OCI-LY1 (cell line): ENCODE measurements at regions not wholly inside any gene's neighbourhood (a gene's known extent, or its start where the extent isn't known, plus 50 kb on each side); places are given as distances from the start of the nearest gene placed in this dataset.
A peak's percentile ranks its signal among the peaks of the same experiment; 100 is the strongest.

ENCODE experiments used
- H2AFZ ChIP-seq: fragments of 200-600 bp; sonication (generic), shearing (Covaris generic); 2 replicates; pipeline ENCODE4 v1.6.0; 2014; ENCODE audit warnings: antibody characterized with exemption, mild to moderate bottlenecking, low read length
- H3F3A ChIP-seq: fragments of 200-600 bp; sonication (generic), shearing (Covaris generic); 2 replicates; pipeline ENCODE4 v1.6.0; 2014; ENCODE audit warnings: mild to moderate bottlenecking, antibody characterized with exemption, low read length, moderate library complexity; ENCODE audit not compliant: insufficient read depth
- H3K27ac ChIP-seq: fragments of 200-600 bp; sonication (generic); 2 replicates; pipeline ENCODE4 v1.5.1; 2014; ENCODE audit warnings: low read length, mixed run types, mild to moderate bottlenecking, low read depth; ENCODE audit not compliant: poor library complexity, severe bottlenecking
- H3K27me3 ChIP-seq: fragments of 200-600 bp; sonication (generic); 2 replicates; pipeline ENCODE4 v1.6.0; 2014; ENCODE audit warnings: antibody characterized with exemption, mild to moderate bottlenecking, low read length, moderate library complexity; ENCODE audit not compliant: insufficient read depth
- H3K36me3 ChIP-seq: fragments of 200-600 bp; sonication (generic); 2 replicates; pipeline ENCODE4 v1.6.1; 2014; ENCODE audit warnings: mild to moderate bottlenecking, antibody characterized with exemption, low read length, moderate library complexity, mixed read lengths; ENCODE audit not compliant: insufficient read depth
- H3K4me1 ChIP-seq: fragments of 200-600 bp; sonication (generic); 2 replicates; pipeline ENCODE4 v1.5.1; 2014; ENCODE audit warnings: mild to moderate bottlenecking, low read length, moderate library complexity; ENCODE audit not compliant: insufficient read depth, severe bottlenecking
- H3K4me2 ChIP-seq: fragments of 200-600 bp; sonication (generic), shearing (Covaris generic); 2 replicates; pipeline ENCODE4 v1.6.1; 2014; ENCODE audit warnings: low read length
- H3K4me3 ChIP-seq: fragments of 200-600 bp; sonication (generic); 2 replicates; pipeline ENCODE4 v1.5.1; 2014; ENCODE audit warnings: low read length, low read depth, mild to moderate bottlenecking, mixed read lengths; ENCODE audit not compliant: poor library complexity, severe bottlenecking
- H3K79me2 ChIP-seq: fragments of 200-600 bp; shearing (Covaris generic); 2 replicates; pipeline ENCODE4 v1.6.1; 2016; ENCODE audit warnings: mixed run types, low read length, mixed read lengths; ENCODE audit not compliant: insufficient read depth
- H3K9ac ChIP-seq: fragments of 200-600 bp; sonication (generic), shearing (Covaris generic); 2 replicates; pipeline ENCODE4 v1.6.1; 2014; ENCODE audit warnings: mild to moderate bottlenecking, low read length, mixed read lengths
- H3K9me2 ChIP-seq: fragments of 200-600 bp; sonication (generic), shearing (Covaris generic); 2 replicates; pipeline ENCODE4 v1.6.1; 2014; ENCODE audit warnings: low read depth, mild to moderate bottlenecking, low read length, mixed read lengths
- H3K9me3 ChIP-seq: fragments of 200-600 bp; shearing (Covaris generic); 2 replicates; pipeline ENCODE4 v1.6.1; 2014; ENCODE audit warnings: low read length, mixed read lengths
- H4K20me1 ChIP-seq: fragments of 200-600 bp; sonication (generic), shearing (Covaris generic); 2 replicates; pipeline ENCODE4 v1.6.0; 2016; ENCODE audit warnings: mild to moderate bottlenecking, low read length; ENCODE audit not compliant: insufficient read depth
- EZH2 ChIP-seq: fragments of 200-600 bp; sonication (generic), shearing (Covaris generic); IDR thresholded peaks from 2 replicates; pipeline ENCODE4 v1.8.0; 2017; ENCODE audit warnings: borderline replicate concordance, mixed run types, mild to moderate bottlenecking, antibody characterized with exemption, low read length, moderate library complexity, mixed read lengths
- TF ChIP-seq, protein P1 (sequence below): fragments of 200-600 bp; sonication (generic), shearing (Covaris generic); IDR thresholded peaks from 2 replicates; pipeline ENCODE4 v1.5.1; 2017; ENCODE audit warnings: mild to moderate bottlenecking, antibody characterized with exemption, low read length, moderate library complexity, mixed read lengths

DNA sequence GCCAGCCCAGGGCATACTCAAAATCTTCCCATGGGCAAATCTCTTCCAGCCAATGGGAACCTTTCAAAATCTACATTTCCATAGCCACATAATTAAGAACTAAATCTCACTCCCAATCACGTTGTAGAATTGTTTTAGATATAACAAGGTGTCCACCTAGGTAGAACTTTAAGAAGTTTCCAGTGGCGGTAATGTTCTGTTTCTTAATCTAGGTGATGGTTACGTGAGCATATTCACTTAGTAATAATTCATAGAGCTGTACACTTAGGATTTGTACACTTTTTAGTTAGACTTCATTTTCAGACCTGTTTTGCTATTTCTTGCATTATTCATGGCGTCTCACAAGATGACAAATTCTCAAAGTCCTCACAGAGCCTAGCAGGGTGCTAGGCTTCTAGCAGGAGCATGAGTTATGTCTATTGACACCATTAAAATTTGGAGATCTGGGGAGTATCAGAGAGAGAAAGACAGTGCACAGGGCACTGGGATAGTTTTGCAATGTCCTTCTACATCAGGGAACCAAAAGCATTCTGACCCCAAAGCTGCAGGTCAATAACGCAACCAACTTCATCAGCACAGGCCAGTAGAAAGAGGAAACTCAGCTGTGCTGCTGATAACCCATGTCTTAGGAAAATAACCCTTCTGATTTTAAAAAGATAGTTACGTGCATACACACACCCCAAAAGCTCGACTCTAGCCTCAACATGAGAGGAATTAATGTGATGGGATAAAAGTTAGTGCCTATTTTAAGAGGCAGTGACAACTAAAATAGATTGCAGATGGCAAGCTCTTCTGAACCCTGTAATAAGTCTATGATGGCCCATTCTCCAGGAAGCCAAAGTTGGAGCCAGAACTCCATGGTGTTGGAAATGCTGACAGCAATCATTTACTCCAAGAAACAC is 518.1 kb upstream of the JARID2 start:
- Histone ChIP-seq H3K27ac (peak overlapping the region; percentile 90), H3K4me3 (no peak overlapping the region), H3K4me2 (no peak overlapping the region), H3F3A (no peaks in the 10 kb centered on the region), H4K20me1 (no peaks in the 10 kb centered on the region), H3K79me2 (no peaks in the 10 kb centered on the region), H2AFZ (no peak overlapping the region), H3K36me3 (no peaks in the 10 kb centered on the region), H3K4me1 (peaks cover 30% of the 10 kb centered on the region), H3K9me2 (no peaks in the 10 kb centered on the region), H3K9me3 (no peaks in the 10 kb centered on the region), H3K27me3 (no peaks in the 10 kb centered on the region), H3K9ac (no peak overlapping the region)
- TF ChIP-seq, protein P1, sequence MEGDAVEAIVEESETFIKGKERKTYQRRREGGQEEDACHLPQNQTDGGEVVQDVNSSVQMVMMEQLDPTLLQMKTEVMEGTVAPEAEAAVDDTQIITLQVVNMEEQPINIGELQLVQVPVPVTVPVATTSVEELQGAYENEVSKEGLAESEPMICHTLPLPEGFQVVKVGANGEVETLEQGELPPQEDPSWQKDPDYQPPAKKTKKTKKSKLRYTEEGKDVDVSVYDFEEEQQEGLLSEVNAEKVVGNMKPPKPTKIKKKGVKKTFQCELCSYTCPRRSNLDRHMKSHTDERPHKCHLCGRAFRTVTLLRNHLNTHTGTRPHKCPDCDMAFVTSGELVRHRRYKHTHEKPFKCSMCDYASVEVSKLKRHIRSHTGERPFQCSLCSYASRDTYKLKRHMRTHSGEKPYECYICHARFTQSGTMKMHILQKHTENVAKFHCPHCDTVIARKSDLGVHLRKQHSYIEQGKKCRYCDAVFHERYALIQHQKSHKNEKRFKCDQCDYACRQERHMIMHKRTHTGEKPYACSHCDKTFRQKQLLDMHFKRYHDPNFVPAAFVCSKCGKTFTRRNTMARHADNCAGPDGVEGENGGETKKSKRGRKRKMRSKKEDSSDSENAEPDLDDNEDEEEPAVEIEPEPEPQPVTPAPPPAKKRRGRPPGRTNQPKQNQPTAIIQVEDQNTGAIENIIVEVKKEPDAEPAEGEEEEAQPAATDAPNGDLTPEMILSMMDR: no peak

DNA sequence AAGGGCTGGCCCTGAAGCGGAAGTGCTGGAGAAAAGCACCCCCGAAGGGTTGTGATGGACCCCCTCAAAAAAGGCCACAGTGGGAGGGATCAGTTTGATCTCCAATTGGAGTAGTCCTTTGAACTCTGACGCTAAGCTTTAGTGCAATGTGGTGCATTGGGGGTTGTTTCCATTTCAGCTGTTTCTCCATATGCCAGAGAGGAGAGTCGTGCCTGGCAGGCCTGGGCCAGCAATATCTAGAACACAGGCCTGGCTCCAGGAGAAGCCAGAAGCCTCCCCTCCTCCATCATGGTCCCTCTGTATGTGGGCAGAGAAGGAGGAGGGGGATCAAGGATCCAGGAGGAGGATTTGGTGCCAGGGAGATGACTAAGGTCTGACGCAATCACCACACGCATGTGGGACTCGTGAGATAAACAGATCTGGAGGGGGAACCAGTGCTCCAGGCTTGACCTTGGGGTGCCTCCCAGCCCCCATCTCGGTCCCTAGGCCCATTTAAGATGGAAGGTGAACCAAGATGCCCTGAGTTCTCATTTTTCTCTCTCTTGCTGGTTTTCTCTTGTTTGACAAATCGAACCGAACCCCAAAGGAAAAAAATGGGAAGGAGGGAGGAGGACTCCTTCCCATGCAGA is 517.4 kb upstream of the JARID2 start:
- Histone ChIP-seq H3K4me3 (no peak overlapping the region), H3K27me3 (no peaks in the 10 kb centered on the region), H4K20me1 (no peaks in the 10 kb centered on the region), H3K27ac (peak overlapping the region; percentile 90), H3K79me2 (no peaks in the 10 kb centered on the region), H3K36me3 (no peaks in the 10 kb centered on the region), H3F3A (no peaks in the 10 kb centered on the region), H3K4me2 (no peak overlapping the region; the same call in 1 of the 2 replicates), H3K9me3 (no peaks in the 10 kb centered on the region), H3K4me1 (peaks cover 29% of the 10 kb centered on the region), H2AFZ (no peak overlapping the region), H3K9ac (no peak overlapping the region), H3K9me2 (no peaks in the 10 kb centered on the region)
- no peak for TF ChIP-seq EZH2
- TF ChIP-seq, protein P1: no peak

DNA sequence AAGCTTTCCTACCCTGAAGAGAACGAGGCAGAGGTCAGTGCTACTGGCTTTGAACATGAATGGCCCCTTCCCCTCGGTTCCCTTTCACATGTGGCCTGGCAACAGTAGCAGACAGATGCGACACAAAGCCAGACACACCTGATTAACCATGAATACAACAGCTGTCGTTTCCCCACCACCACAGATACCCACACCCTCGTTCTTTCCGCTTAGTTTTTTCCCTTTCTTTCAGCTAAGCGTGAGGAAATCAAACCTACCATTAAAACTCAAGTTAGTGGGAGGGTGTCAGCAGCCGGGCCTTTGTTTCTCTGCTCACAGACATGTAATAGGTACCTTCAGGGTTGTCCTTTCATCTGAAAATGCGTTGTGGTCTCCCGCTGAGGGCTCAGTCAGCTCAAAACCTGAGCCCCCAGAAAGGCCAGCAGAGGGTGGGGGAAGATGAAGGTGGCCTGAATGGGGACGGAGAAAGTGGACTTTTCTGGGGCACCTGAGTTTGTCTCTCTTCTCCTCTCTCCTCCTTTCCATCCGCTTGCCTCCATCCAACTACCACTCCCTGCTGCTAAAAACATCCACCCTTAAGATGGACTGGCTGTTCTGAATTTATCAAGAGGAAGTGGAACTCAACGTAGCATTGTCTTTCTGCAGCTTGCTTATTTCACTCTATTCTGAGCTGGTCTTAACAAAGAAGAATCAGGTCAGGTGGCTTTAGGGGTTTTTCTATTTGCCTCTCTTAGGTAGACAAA is 516.6 kb upstream of the JARID2 start:
- H3K79me2 ChIP-seq: no peaks in the 10 kb centered on the region
- peak overlapping the region; percentile 90 for H3K27ac ChIP-seq
- H3K4me1 ChIP-seq: peaks cover 29% of the 10 kb centered on the region
- peak overlapping the region; percentile 40; the same call in 1 of the 2 replicates for H3K9ac ChIP-seq
- TF ChIP-seq, protein P1: no peak
- TF ChIP-seq EZH2: no peak
- no peaks in the 10 kb centered on the region for H3K9me3 ChIP-seq
- no peaks in the 10 kb centered on the region for H3K36me3 ChIP-seq
- peak overlapping the region; percentile 34; the same call in 1 of the 2 replicates for H2AFZ ChIP-seq
- H3K9me2 ChIP-seq: no peaks in the 10 kb centered on the region
- no peaks in the 10 kb centered on the region for H4K20me1 ChIP-seq
- peak overlapping the region; percentile 2 for H3K4me3 ChIP-seq
- peak overlapping the region; percentile 47 for H3K4me2 ChIP-seq
- H3K27me3 ChIP-seq: no peaks in the 10 kb centered on the region; the same call in 1 of the 2 replicates
- no peaks in the 10 kb centered on the region for H3F3A ChIP-seq
